Keratinocyte (primary cell): ENCODE measurements at regions not wholly inside any gene's neighbourhood (a gene's known extent, or its start where the extent isn't known, plus 50 kb on each side); places are given as distances from the start of the nearest gene placed in this dataset.
"Not testable (repeated sequence)": the region's sequence is repeated elsewhere in the genome, so short reads cannot be mapped to it uniquely, and the experiment has no call there.

Experiments used
- DNase-seq: peaks from one replicate; pipeline ENCODE4 v3.0.0-alpha.2; 2011; ENCODE audit warnings: low read depth, missing footprints, low spot score
- FAIRE-seq: peaks from 2 replicates; lab custom pipeline; 2011; peaks lifted over from hg19 to GRCh38; lab: Jason Lieb, UNC
- H2AFZ ChIP-seq: 2 replicates; pipeline ENCODE4 v1.6.0; 2012; ENCODE audit warnings: low read length, control low read depth, inconsistent platforms; ENCODE audit not compliant: control insufficient read depth
- H3K27ac ChIP-seq: 2 replicates; pipeline ENCODE4 v1.5.1; 2011; ENCODE audit warnings: low read length; ENCODE audit not compliant: control insufficient read depth, insufficient read depth
- H3K27me3 ChIP-seq: 3 replicates; pipeline ENCODE4 v1.6.0; 2011; ENCODE audit warnings: low read length; ENCODE audit not compliant: control insufficient read depth, insufficient read depth; ENCODE audit errors: extremely low read depth
- H3K36me3 ChIP-seq, 2 experiments: 2 replicates in 1 of 2; 3 replicates in 1 of 2; pipeline ENCODE4 v1.5.1; 2011; ENCODE audit warnings: low read length in 2 of 2, mild to moderate bottlenecking in 1 of 2; ENCODE audit not compliant: control insufficient read depth in 2 of 2, insufficient read depth in 2 of 2; ENCODE audit errors: extremely low read depth in 1 of 2
- H3K4me1 ChIP-seq: 3 replicates; pipeline ENCODE4 v1.5.1; 2011; ENCODE audit warnings: low read length; ENCODE audit not compliant: control insufficient read depth, insufficient read depth; ENCODE audit errors: extremely low read depth
- H3K4me2 ChIP-seq: 3 replicates; pipeline ENCODE4 v1.6.0; 2011; ENCODE audit warnings: low read depth, low read length; ENCODE audit not compliant: control insufficient read depth, insufficient read depth; ENCODE audit errors: extremely low read depth
- H3K4me3 ChIP-seq, 3 experiments: fragments of 200-600 bp in 1 of 3; sonication (generic) in 1 of 3; 2 replicates in 2 of 3; 3 replicates in 1 of 3; pipeline ENCODE4 v1.5.1; 2011 to 2016; ENCODE audit warnings: low read length in 3 of 3, mild to moderate bottlenecking in 3 of 3, control low read depth in 2 of 3, inconsistent platforms in 1 of 3, low read depth in 1 of 3, mixed read lengths in 1 of 3, mixed run types in 1 of 3, moderate library complexity in 1 of 3; ENCODE audit not compliant: control insufficient read depth in 2 of 3, insufficient read depth in 2 of 3; ENCODE audit errors: extremely low read depth in 1 of 3
- H3K79me2 ChIP-seq: 2 replicates; pipeline ENCODE4 v1.6.0; 2012; ENCODE audit warnings: low read length; ENCODE audit not compliant: control insufficient read depth, insufficient read depth
- H3K9ac ChIP-seq: 3 replicates; pipeline ENCODE4 v1.6.0; 2011; ENCODE audit warnings: low read length; ENCODE audit not compliant: control insufficient read depth, insufficient read depth; ENCODE audit errors: extremely low read depth
- H3K9me1 ChIP-seq: 3 replicates; pipeline ENCODE4 v1.6.0; 2011; ENCODE audit warnings: low read length; ENCODE audit not compliant: control insufficient read depth, insufficient read depth; ENCODE audit errors: extremely low read depth
- H3K9me3 ChIP-seq: 2 replicates; pipeline ENCODE4 v1.5.1; 2012; ENCODE audit warnings: low read depth, low read length; ENCODE audit not compliant: control insufficient read depth
- H4K20me1 ChIP-seq: 3 replicates; pipeline ENCODE4 v1.6.0; 2011; ENCODE audit warnings: low read length; ENCODE audit not compliant: control insufficient read depth, insufficient read depth; ENCODE audit errors: extremely low read depth
- dilution Hi-C: fragments of 300-500 bp; cut with MboI; formaldehyde crosslinking; loops from one replicate; pipeline ENCODE4 v1.7.0; 2020; ENCODE audit warnings: low sequenced_read_pairs; ENCODE audit not compliant: extremely low pct_ligation_motif_present

- H3K4me3 ChIP-seq, H3K9me3 ChIP-seq, H3K9ac ChIP-seq, H3K4me1 ChIP-seq, dilution Hi-C loops, H3K27me3 ChIP-seq, H3K79me2 ChIP-seq, H3K4me2 ChIP-seq, H4K20me1 ChIP-seq, FAIRE-seq, DNase-seq, H3K9me1 ChIP-seq, H2AFZ ChIP-seq, H3K27ac ChIP-seq, H3K36me3 ChIP-seq: not testable (repeated sequence)
Observed at GRCh38 chr9:42443414-42443813, 260.0 kb downstream of the SPATA31A6 start.

GRCh38 chr9:42461436-42461835 lies 278.0 kb downstream of the SPATA31A6 start:
- H3K9ac ChIP-seq, H3K9me1 ChIP-seq, H4K20me1 ChIP-seq, H2AFZ ChIP-seq, H3K4me1 ChIP-seq, H3K27ac ChIP-seq, H3K27me3 ChIP-seq, DNase-seq, H3K4me2 ChIP-seq, FAIRE-seq, dilution Hi-C loops, H3K36me3 ChIP-seq, H3K4me3 ChIP-seq, H3K79me2 ChIP-seq, H3K9me3 ChIP-seq: not testable (repeated sequence)

- H3K4me1 ChIP-seq, dilution Hi-C loops: not testable (repeated sequence)
Observed at GRCh38 chr9:42461863-42462262, 278.4 kb downstream of the SPATA31A6 start.

GRCh38 chr9:42463981-42464380 lies 280.5 kb downstream of the SPATA31A6 start:
- DNase-seq, H3K4me1 ChIP-seq, H3K27ac ChIP-seq, H3K9me1 ChIP-seq, FAIRE-seq, H3K9me3 ChIP-seq, H3K27me3 ChIP-seq, H2AFZ ChIP-seq, H3K9ac ChIP-seq, dilution Hi-C loops, H3K4me3 ChIP-seq, H3K36me3 ChIP-seq, H4K20me1 ChIP-seq, H3K79me2 ChIP-seq, H3K4me2 ChIP-seq: not testable (repeated sequence)

More at GRCh38 chr9:42461863-42462262, 278.4 kb downstream of the SPATA31A6 start:
- not testable (repeated sequence) for H3K9me3 ChIP-seq, H3K79me2 ChIP-seq, H3K27ac ChIP-seq, FAIRE-seq, H4K20me1 ChIP-seq, H3K27me3 ChIP-seq, H3K36me3 ChIP-seq, H3K9me1 ChIP-seq, H3K4me3 ChIP-seq, DNase-seq, H3K9ac ChIP-seq, H3K4me2 ChIP-seq, H2AFZ ChIP-seq
